ENCODE measurements at regions not wholly inside any gene's neighbourhood (a gene's known extent, or its start where the extent isn't known, plus 50 kb on each side); places are given as distances from the start of the nearest gene placed in this dataset.

- DNase-seq, result no peak
These were observed 359.3 kb upstream of the SALL1 start for GRCh38 chr16:51510416-51510815.

DNA sequence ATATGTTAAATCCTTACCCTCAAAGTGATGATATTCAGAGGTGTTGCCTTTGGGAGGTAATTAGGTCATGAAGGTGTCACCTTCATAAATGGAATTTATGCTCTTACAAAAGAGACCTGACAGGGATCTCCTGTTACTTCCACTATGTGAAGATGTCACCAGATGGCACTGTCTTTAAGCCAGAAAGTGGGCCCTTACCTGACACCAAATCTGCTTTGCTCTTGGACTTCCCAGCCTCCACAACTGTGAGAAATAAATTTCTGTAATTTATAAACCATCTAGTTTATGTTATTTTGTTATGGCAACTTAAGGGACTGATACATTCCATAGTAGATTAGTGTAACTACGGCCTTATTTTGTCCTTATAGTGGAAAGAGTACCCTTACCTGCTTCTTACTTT is 358.3 kb upstream of the SALL1 start:
- no peak for DNase-seq

DNA sequence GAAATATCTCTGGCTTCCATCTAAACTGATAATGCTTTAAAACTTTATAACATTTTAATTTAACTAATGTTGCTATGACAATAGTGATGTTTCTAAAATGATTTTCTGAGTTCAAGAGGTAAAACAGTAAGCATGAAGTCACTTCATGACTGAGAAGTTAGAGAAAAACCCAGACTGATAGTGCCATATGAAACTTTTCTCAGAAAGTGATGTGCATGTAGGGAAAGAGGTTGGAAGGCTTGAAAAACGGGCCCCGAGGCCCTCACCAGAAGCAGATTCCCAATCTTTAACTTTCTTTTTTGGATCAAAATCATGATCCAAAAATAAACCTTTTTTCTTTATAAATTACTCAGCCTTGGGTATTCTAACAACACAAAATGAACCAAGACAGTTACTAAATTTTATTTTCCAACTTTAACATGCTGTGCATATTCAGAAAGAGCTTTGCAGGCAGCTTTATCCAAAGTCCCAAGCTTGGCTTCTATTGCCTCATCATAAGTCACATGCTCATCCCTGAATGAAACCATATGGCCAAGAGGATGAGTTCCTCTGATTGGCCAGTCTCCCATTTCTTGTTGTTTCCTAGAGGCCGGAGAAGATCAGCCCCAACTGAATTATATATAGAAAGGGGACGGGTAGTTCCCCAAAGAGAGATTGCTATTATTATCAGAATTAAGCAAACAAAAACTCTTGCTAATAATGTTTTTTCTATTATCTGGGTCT is 357.6 kb upstream of the SALL1 start:
- no peak for DNase-seq

GRCh38 chr16:51507286-51507685 is 356.2 kb upstream of the SALL1 start:
- no peak for DNase-seq

GRCh38 chr16:51500306-51500705 is 349.2 kb upstream of the SALL1 start:
- no peak for DNase-seq

DNA sequence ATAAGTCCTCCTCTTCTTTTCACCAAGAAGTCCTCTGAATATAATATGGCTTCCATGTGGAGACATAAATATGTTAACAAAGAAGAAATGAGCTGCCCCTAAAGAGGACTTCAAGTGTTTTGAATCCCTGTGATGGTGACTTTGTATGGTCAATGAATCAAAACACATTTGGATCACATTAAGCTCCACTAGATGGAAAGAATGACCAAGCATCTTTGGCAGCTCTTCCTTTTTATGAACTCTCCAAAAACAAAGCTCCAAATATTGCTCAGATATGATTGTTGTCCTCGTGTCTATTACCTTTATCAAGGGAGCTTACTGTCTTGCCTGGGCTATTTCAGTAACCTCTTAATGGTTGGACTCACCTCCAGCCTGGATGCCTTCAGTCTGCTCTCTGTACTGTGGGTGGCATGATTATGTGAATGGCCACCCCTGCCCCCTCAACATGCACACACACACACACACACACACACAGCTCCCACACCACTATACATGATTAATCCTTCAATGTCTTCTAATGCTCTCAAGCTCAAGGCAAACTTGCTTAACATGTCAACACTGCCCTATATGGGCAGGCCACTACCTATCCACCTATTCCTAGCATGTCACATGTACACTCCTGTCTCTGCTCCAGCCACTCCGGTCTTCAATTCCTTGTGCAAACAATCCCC is 346.6 kb upstream of the SALL1 start:
- DNase-seq, result no peak

DNA sequence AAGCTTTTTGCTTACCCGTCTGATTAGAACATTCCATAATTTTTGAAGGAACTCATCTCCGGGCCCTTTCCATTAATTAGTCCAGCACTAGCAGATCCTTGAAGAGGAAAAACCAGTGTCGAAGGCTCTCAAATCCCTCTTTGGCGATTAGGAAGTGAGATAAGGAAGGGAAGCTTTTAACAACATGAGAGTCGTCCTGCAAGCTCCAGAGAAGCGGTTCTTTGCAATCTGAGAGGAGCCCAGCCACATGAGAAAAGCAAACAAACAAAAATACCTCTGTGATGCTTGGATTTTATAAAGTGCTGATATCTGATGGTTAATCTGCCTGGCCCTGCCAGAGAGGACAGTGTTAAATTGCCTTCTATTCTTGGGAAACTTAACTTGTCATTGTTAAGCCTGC is 339.8 kb upstream of the SALL1 start:
- DNase-seq, result no peak

- no peak for DNase-seq
These were observed 336.8 kb upstream of the SALL1 start for GRCh38 chr16:51487880-51488279.

DNA sequence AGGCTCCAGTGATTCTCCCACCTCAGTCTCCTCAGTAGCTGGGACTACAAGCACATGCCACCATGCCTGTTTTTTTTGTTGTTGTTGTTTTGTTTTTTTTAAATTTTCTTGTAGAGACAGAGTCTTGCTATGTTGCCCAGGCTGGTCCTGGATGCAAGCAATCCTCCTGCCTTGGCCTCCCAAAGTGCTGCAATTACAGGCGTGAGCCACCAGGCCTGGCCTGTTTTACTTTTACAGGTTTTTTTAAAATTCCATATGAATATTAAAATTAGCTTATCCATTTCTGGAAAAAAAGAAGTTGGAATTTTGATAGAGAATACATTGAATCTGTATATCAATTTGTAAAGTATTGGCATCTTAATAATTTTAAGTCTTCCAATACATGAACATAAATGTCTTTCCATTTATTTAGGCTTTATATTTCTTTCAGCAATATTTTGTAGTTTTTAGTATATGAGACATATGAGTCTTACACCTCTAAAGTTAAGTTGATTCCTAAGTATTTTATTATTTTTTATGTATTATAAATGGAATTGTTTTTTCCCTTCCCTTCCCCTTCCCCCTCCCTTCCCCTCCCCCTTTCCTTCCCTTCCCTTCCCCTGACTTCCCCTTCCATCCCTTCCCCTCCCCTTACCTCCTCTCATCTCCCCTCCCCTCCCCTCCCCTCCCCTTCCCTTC is 323.5 kb upstream of the SALL1 start:
- DNase-seq, result no peak

DNA sequence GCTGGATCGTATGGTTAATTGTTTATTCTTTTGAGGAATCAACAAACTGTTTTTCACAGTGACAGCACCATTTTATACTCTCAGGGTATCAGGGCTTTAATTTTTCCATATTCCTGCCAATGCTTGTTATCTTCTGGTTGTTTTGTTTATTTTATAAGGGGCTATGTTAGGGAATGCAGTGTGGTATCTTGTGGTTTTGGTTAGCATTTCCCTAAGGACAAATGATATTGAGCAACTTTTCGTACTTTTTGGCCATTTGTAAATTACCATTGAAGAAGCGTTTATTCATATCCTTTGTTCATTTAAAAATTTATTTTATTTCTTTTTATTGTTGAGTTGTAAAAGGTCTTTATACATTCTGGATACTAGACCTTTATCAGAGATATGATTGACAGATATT is 322.0 kb upstream of the SALL1 start:
- DNase-seq, result no peak

- no peak for DNase-seq
These were observed 319.4 kb upstream of the SALL1 start for GRCh38 chr16:51470492-51470891.

DNA sequence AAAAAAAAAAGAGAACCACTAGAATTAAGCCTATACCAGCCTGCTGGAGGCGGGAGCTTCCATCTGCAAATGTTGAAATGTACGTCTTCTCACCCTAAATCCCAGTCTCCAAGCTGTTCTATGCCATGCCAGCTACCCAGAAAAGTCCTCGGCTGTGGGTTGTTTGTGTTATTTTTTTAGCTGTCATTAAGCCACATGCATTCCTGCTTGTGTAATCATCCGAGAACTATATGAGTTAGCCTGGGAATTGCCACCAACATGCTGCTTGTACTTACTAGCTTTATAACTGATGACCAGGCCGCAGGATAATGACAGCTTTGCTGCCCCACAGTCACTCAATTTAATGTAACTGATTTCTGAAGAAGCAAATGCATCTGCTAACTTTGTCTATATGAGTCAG is 313.9 kb upstream of the SALL1 start:
- no peak for DNase-seq

DNA sequence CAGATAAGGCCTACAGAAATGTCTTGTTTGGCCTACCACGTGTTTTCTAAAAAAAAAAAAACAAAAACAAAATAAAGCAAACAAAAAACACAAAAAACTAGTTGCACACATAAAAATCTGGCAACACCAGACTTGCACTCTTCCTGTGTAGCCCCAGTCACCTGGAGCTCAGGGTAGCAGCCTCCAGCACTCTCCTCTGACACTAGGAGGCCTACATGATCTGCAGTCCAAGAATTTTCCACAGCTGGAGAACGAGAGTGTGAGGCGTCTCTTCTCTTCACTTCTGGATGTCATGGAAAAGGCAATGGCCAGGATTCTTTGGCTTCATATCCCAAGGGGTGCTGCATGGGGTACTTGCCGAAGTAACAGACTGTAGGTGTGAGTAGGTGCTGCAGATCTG is 310.2 kb upstream of the SALL1 start:
- DNase-seq, result no peak

DNA sequence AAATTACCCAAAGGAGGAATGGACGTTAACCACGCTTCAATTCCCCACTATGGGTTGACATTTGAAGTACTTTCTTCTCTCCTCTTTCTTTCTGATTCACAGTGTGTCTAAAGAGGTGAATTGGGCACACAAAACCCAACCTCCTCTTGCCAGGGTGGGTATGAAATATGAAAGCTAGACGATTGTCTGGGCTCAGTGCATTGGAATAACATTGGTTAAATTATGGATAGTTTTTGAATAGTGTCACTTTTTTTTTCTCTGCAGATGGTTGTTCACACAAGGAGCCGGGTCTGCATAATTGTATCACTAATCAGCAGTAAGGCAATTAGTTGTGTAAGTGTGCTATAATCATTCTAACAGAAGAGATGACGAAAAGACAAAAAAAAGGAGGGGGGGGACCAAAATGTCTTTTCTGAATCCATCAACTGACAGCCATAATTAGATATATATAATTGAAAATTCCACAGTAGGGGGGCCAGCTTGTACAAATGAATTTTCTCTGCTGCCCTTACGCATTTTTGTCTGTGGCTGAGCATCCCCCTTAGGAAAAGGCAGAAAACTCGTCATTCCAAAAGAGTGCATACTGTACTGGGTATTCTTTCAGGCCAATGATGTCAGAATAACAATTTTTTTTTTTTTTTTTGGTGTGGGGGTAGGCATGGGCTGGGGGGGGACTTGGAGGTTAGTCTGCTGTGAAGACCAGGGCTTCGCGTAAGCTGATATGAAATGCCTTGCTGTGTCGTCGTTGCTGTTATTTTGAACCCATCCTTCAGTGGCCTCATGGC is 307.5 kb upstream of the SALL1 start:
- no peak for DNase-seq

DNA sequence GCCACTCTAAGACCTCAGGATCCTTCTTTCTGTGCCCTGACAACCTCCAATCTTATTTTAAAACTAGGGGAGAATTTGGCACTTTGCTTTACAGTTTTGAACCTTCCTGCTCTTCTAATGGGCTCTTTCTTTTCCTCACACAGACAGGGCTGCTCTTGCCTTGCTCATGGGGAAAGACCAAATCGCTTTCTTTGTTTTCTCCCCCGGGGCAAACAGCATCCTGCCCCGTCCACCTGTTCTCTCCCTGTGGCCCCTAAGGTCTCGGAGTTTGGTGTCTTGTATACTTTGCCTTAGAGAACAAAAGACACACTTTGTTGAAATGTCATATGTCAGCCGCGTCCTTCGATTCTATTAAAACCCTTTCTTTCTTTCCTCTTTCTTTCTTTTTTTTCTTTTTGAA is 306.7 kb upstream of the SALL1 start:
- DNase-seq, result no peak

GRCh38 chr16:51455398-51455797 is 304.3 kb upstream of the SALL1 start:
- DNase-seq, result no peak

DNA sequence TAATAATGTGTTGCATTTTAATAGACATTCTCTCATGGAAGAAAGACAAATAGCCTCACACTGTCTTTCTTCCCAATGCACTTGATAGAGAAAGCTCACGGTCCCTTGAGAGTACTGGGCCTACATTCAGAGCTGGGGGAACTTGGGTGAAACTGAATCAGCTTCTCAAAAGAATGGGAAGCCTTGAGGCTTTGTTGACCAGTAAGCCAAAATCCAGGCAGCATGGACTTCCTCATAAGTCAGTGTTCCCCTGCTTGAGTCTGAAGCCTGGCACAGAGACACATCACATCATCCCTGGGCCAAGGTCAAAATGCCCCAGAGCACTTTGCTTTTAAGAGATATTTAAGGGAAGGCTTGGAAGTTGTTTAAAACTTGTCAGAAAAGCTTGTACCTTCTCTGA is 302.2 kb upstream of the SALL1 start:
- no peak for DNase-seq

GRCh38 chr16:51450909-51451308 is 299.8 kb upstream of the SALL1 start:
- DNase-seq, result no peak

DNA sequence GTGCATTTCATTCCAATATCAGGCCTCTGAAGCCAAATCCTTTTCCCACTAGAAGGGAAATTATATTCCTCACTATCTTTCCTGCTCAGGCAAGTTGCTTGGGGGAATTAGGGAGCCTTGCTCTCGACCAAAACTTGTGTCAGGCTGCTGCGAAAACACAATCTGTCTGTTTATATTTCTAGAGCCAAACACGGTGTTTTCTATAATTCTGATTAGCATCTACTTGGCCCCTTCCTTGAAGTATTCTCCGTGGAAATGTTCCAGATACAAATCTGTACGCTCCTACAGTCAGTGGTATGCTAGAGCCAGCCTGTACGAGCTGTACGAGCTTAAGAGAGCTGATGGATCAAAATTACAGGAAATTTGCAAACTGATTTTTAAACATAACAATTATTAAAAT is 299.3 kb upstream of the SALL1 start:
- DNase-seq, result no peak

DNA sequence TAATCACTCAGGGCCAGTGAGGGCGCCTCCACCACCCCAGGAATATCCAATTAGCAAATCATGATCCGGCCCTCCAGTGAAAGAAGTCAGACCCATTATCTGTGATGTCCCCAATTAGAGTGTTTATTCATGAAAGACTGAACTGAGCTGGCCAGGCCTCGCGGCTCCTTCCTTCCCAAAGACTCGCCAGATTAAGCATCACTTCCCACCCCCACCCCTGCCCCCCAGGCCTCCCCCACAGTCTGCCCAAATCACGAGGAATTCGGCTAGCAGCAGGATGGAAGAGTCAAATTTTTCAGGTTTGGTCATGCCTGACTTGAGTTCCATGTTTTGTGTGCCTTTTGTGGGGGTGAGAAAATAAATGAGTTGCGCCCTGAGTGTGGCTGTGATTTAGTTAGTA is 298.4 kb upstream of the SALL1 start:
- DNase-seq, result no peak

- DNase-seq, result no peak
These were observed 294.2 kb upstream of the SALL1 start for GRCh38 chr16:51445250-51445649.

- no peak for DNase-seq
These were observed 292.9 kb upstream of the SALL1 start for GRCh38 chr16:51443934-51444333.

DNA sequence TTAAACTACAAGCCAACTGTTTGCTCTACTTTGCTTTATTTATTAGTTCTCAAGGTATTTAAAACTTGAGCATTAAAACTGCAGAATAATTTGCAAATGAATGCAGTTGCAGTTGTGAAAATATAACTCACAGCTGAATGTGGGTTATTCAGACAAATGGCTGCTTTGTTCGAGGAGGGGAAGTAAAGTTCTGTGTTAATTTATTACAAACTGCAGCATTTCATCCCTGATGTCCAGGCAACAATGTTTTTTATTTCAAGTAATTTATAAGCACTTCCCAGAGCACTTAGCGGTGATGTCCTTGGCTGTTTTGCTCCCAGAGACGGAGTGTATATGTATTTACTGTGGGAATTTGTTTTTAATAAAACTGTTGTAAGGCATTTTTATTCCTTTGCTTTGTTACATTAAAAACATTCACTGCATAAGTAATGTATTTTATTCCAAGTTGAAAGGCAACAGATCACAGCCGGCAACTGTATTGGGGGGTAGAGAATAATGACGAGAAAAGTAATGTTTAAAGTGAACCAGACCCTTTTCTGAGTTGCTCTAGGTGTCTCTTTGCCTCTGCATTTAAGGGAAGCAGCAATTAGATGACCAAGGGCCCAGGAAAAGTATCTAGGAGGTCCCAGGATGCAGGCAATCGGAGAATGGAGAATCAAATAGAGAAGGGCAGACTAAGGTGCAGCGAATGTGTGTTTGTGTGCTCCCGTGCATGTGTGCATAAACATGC is 291.2 kb upstream of the SALL1 start:
- no peak for DNase-seq

All from activated naive CD4-positive, alpha-beta T cell (primary cell).